WTC11 (cell line): ENCODE measurements at regions not wholly inside any gene's neighbourhood (a gene's known extent, or its start where the extent isn't known, plus 50 kb on each side); places are given as distances from the start of the nearest gene placed in this dataset.

Experiments used
- ATAC-seq: fragments of 200-7000 bp; cut with Tn5 transposase; 2 replicates; pipeline ENCODE4 v1.10.0; 2021; ENCODE audit warnings: mild to moderate bottlenecking, moderate library complexity
- CTCF ChIA-PET: fragments of 300-600 bp; sonication (Branson Sonifier 250); formaldehyde crosslinking; loops from one replicate; lab custom pipeline; 2021; ENCODE audit warnings: antibody characterized with exemption; lab: Charles Lee
- POLR2A ChIA-PET: fragments of 350-600 bp; sonication (Branson Sonifier 250); formaldehyde crosslinking; loops from one replicate; lab custom pipeline; 2021; ENCODE audit warnings: antibody characterized with exemption; lab: Charles Lee
- DNase-seq: peaks from one replicate; pipeline ENCODE4 v3.0.0; 2021; ENCODE audit warnings: low spot score
- H3K27ac Mint-ChIP-seq: 2 replicates; pipeline ENCODE4 v1.8.0; 2021; ENCODE audit warnings: mixed read lengths
- H3K27me3 Mint-ChIP-seq: 2 replicates; pipeline ENCODE4 v1.8.0; 2021; ENCODE audit warnings: low read depth, mild to moderate bottlenecking, moderate library complexity, mixed read lengths
- H3K36me3 Mint-ChIP-seq: 2 replicates; pipeline ENCODE4 v1.8.0; 2021; ENCODE audit warnings: mixed read lengths
- H3K4me1 Mint-ChIP-seq: 2 replicates; pipeline ENCODE4 v1.8.0; 2022; ENCODE audit warnings: mixed read lengths
- H3K4me3 Mint-ChIP-seq: 2 replicates; pipeline ENCODE4 v1.8.0; 2021; ENCODE audit warnings: mild to moderate bottlenecking, moderate library complexity, mixed read lengths
- H3K9me3 Mint-ChIP-seq: 2 replicates; pipeline ENCODE4 v1.8.0; 2021; ENCODE audit warnings: mixed read lengths
- ATF1 ChIP-seq: sonication (generic); formaldehyde crosslinking; IDR thresholded peaks from 2 replicates; pipeline ENCODE4 v1.8.1; 2023; ENCODE audit warnings: mild to moderate bottlenecking, moderate library complexity, missing genetic modification reagents
- CREM ChIP-seq: sonication (generic); formaldehyde crosslinking; IDR thresholded peaks from 2 replicates; pipeline ENCODE4 v1.8.1; 2022; ENCODE audit warnings: mild to moderate bottlenecking, missing genetic modification reagents, moderate library complexity
- ELF4 ChIP-seq: sonication (generic); formaldehyde crosslinking; IDR thresholded peaks from 2 replicates; pipeline ENCODE4 v1.8.1; 2022; ENCODE audit warnings: low read depth, mild to moderate bottlenecking, moderate library complexity, missing genetic modification reagents
- ESRRA ChIP-seq: sonication (generic); formaldehyde crosslinking; IDR thresholded peaks from 2 replicates; pipeline ENCODE4 v1.8.1; 2022; ENCODE audit warnings: mild to moderate bottlenecking, missing genetic modification reagents, borderline replicate concordance
- FOXJ3 ChIP-seq: sonication (generic); formaldehyde crosslinking; IDR thresholded peaks from 2 replicates; pipeline ENCODE4 v1.9.0; 2021; ENCODE audit warnings: missing genetic modification reagents, mild to moderate bottlenecking, borderline replicate concordance
- GRHL2 ChIP-seq: fragments of 250-450 bp; sonication (Bioruptor Pico); IDR thresholded peaks from 2 replicates; pipeline ENCODE4 v1.8.0; 2022; ENCODE audit warnings: mild to moderate bottlenecking, moderate library complexity; ENCODE audit not compliant: insufficient replicate concordance, severe bottlenecking
- GTF2I ChIP-seq: fragments of 250-450 bp; sonication (Bioruptor Pico); conservative IDR thresholded peaks from 2 replicates; pipeline ENCODE4 v1.4.0; 2021; ENCODE audit warnings: mild to moderate bottlenecking
- JAZF1 ChIP-seq: fragments of 250-450 bp; sonication (Bioruptor Pico); IDR thresholded peaks from 2 replicates; pipeline ENCODE4 v1.9.0; 2021; ENCODE audit warnings: moderate library complexity, mild to moderate bottlenecking, inconsistent platforms
- KAT7 ChIP-seq: sonication (generic); formaldehyde crosslinking; IDR thresholded peaks from 2 replicates; pipeline ENCODE4 v1.8.1; 2023; ENCODE audit warnings: missing genetic modification reagents, mild to moderate bottlenecking, borderline replicate concordance
- MYBL2 ChIP-seq: sonication (generic); formaldehyde crosslinking; IDR thresholded peaks from 2 replicates; pipeline ENCODE4 v1.8.1; 2023; ENCODE audit warnings: mild to moderate bottlenecking, moderate library complexity, missing genetic modification reagents
- NFATC4 ChIP-seq: fragments of 250-450 bp; sonication (Bioruptor Pico); IDR thresholded peaks from 2 replicates; pipeline ENCODE4 v1.9.0; 2021; ENCODE audit warnings: mild to moderate bottlenecking
- NFE2L1 ChIP-seq: sonication (generic); formaldehyde crosslinking; IDR thresholded peaks from 2 replicates; pipeline ENCODE4 v1.8.1; 2023; ENCODE audit warnings: missing genetic modification reagents
- NR3C1 ChIP-seq: sonication (generic); formaldehyde crosslinking; conservative IDR thresholded peaks from 2 replicates; pipeline ENCODE4 v1.8.1; 2023; ENCODE audit warnings: low read depth, mild to moderate bottlenecking, missing genetic modification reagents
- SMAD4 ChIP-seq: sonication (generic); formaldehyde crosslinking; IDR thresholded peaks from 2 replicates; pipeline ENCODE4 v1.8.0; 2022; ENCODE audit warnings: mild to moderate bottlenecking, missing genetic modification reagents
- SOX15 ChIP-seq: fragments of 250-450 bp; sonication (Bioruptor Pico); IDR thresholded peaks from 2 replicates; pipeline ENCODE4 v1.9.0; 2021; ENCODE audit warnings: mild to moderate bottlenecking
- SP1 ChIP-seq: sonication (generic); formaldehyde crosslinking; conservative IDR thresholded peaks from 2 replicates; pipeline ENCODE4 v1.8.1; 2022; ENCODE audit warnings: missing genetic modification reagents
- TP53 ChIP-seq: sonication (generic); formaldehyde crosslinking; IDR thresholded peaks from 2 replicates; pipeline ENCODE4 v1.8.1; 2023; ENCODE audit warnings: mild to moderate bottlenecking, missing genetic modification reagents
- ZNF219 ChIP-seq: sonication (generic); formaldehyde crosslinking; IDR thresholded peaks from 2 replicates; pipeline ENCODE4 v1.8.0; 2023; ENCODE audit warnings: missing genetic modification reagents, mild to moderate bottlenecking, borderline replicate concordance
- ZNF416 ChIP-seq: fragments of 250-450 bp; sonication (Bioruptor Pico); IDR thresholded peaks from 2 replicates; pipeline ENCODE4 v1.9.0; 2021; ENCODE audit warnings: mild to moderate bottlenecking, inconsistent platforms
- ZNF423 ChIP-seq: fragments of 250-450 bp; sonication (Bioruptor Pico); IDR thresholded peaks from 2 replicates; pipeline ENCODE4 v2.1.2; 2022; ENCODE audit warnings: mild to moderate bottlenecking, moderate library complexity
- TF ChIP-seq, protein P1 (sequence below): sonication (generic); formaldehyde crosslinking; IDR thresholded peaks from 2 replicates; pipeline ENCODE4 v1.8.0; 2022; ENCODE audit warnings: mild to moderate bottlenecking, missing genetic modification reagents
- TF ChIP-seq, protein P2 (sequence below): sonication (generic); formaldehyde crosslinking; IDR thresholded peaks from 2 replicates; pipeline ENCODE4 v1.8.0; 2022; ENCODE audit warnings: missing genetic modification reagents
- TF ChIP-seq, protein P3 (sequence below): sonication (generic); formaldehyde crosslinking; IDR thresholded peaks from 2 replicates; pipeline ENCODE4 v1.8.1; 2022; ENCODE audit warnings: low read depth, mild to moderate bottlenecking, moderate library complexity, missing genetic modification reagents, borderline replicate concordance
- TF ChIP-seq, protein P4 (sequence below): sonication (generic); formaldehyde crosslinking; IDR thresholded peaks from 2 replicates; pipeline ENCODE4 v1.8.1; 2023; ENCODE audit warnings: mild to moderate bottlenecking, missing genetic modification reagents
- TF ChIP-seq, protein P5 (sequence below): sonication (generic); formaldehyde crosslinking; IDR thresholded peaks from 2 replicates; pipeline ENCODE4 v1.8.1; 2022; ENCODE audit warnings: mild to moderate bottlenecking, missing genetic modification reagents, moderate library complexity, borderline replicate concordance
- TF ChIP-seq, protein P6 (sequence below): sonication (generic); formaldehyde crosslinking; IDR thresholded peaks from 2 replicates; pipeline ENCODE4 v1.8.1; 2023; ENCODE audit warnings: mild to moderate bottlenecking, missing genetic modification reagents, borderline replicate concordance

DNA sequence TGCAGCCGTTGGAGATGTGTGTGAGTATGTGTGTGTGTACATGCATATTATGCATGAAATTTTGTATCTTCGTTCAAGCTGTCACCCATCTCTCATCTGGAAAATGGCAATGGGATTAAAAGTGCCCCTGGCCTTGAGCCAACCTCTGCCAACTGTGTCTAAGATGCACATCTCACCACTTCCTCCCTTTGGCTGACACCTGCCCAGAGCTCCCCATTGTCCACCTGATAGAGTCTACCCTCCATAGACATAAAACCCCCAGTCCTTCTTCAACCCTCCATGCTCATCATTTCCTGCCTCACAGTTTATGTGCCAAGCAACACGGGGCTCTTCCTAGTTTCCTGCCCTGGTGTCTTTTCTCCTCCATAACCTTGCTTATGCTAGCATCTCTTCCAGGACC lies 187.5 kb upstream of the HES1 start:
- TF ChIP-seq KAT7 (CRISPR knock-in tag) (no peak), NFATC4 (no peak), MYBL2 (no peak), ZNF423 (no peak), SOX15 (CRISPR knock-in tag) (no peak), CREM (CRISPR knock-in tag) (no peak), ZNF416 (CRISPR knock-in tag) (no peak), ELF4 (no peak), SMAD4 (CRISPR knock-in tag) (no peak), ATF1 (no peak), ESRRA (CRISPR knock-in tag) (no peak), ZNF219 (CRISPR knock-in tag) (no peak), NFE2L1 (CRISPR knock-in tag) (no peak), TP53 (no peak), NR3C1 (no peak), SP1 (CRISPR knock-in tag) (no peak), FOXJ3 (CRISPR knock-in tag) (no peak)
- TF ChIP-seq, protein P1, sequence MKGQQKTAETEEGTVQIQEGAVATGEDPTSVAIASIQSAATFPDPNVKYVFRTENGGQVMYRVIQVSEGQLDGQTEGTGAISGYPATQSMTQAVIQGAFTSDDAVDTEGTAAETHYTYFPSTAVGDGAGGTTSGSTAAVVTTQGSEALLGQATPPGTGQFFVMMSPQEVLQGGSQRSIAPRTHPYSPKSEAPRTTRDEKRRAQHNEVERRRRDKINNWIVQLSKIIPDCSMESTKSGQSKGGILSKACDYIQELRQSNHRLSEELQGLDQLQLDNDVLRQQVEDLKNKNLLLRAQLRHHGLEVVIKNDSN (CRISPR knock-in tag) = no peak
- TF ChIP-seq, protein P2, sequence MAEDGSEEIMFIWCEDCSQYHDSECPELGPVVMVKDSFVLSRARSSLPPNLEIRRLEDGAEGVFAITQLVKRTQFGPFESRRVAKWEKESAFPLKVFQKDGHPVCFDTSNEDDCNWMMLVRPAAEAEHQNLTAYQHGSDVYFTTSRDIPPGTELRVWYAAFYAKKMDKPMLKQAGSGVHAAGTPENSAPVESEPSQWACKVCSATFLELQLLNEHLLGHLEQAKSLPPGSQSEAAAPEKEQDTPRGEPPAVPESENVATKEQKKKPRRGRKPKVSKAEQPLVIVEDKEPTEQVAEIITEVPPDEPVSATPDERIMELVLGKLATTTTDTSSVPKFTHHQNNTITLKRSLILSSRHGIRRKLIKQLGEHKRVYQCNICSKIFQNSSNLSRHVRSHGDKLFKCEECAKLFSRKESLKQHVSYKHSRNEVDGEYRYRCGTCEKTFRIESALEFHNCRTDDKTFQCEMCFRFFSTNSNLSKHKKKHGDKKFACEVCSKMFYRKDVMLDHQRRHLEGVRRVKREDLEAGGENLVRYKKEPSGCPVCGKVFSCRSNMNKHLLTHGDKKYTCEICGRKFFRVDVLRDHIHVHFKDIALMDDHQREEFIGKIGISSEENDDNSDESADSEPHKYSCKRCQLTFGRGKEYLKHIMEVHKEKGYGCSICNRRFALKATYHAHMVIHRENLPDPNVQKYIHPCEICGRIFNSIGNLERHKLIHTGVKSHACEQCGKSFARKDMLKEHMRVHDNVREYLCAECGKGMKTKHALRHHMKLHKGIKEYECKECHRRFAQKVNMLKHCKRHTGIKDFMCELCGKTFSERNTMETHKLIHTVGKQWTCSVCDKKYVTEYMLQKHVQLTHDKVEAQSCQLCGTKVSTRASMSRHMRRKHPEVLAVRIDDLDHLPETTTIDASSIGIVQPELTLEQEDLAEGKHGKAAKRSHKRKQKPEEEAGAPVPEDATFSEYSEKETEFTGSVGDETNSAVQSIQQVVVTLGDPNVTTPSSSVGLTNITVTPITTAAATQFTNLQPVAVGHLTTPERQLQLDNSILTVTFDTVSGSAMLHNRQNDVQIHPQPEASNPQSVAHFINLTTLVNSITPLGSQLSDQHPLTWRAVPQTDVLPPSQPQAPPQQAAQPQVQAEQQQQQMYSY (CRISPR knock-in tag) = no peak
- TF ChIP-seq, protein P3, sequence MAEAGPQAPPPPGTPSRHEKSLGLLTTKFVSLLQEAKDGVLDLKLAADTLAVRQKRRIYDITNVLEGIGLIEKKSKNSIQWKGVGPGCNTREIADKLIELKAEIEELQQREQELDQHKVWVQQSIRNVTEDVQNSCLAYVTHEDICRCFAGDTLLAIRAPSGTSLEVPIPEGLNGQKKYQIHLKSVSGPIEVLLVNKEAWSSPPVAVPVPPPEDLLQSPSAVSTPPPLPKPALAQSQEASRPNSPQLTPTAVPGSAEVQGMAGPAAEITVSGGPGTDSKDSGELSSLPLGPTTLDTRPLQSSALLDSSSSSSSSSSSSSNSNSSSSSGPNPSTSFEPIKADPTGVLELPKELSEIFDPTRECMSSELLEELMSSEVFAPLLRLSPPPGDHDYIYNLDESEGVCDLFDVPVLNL (CRISPR knock-in tag) = no peak
- TF ChIP-seq, all 79 proteins: peak for 0
- peaks cover 25% of the 10 kb centered on the region for H3K27me3 Mint-ChIP-seq
- H3K9me3 Mint-ChIP-seq = peaks cover 6% of the 10 kb centered on the region
- POLR2A ChIA-PET = no interaction called here
- CTCF ChIA-PET = no interaction called here
- H3K4me3 Mint-ChIP-seq = no peak overlapping the region
- peaks cover 40% of the 10 kb centered on the region for H3K4me1 Mint-ChIP-seq
- no peak for DNase-seq
- H3K36me3 Mint-ChIP-seq = peaks cover 5% of the 10 kb centered on the region
- ATAC-seq = no peak
- no peak overlapping the region for H3K27ac Mint-ChIP-seq

DNA sequence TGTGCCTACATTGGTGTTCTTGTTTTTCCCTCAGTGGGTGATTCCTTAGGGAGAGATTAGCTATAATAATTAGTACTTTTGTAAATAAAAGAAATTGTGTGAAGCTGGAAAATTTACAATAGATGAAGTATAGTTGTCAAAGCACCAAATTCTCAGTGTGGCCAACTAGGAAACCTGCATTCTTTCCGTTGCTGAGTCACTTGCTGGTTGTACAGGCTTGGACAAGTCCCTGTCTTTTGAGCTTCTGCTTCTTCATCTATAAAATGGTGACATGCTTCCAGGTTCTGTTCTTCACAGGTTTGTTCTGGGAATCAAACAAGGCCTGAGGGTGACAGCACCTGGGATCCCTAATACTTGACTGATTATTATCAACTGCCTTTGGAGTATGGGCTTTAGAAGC lies 184.1 kb upstream of the HES1 start:
- ChIA-PET CTCF (interaction anchor here (1.1 to 2.1 kb wide), 3 partner anchors 18 to 364 kb away, joined by 3 to 4 read pairs (median 4); no protein-coding TSS in a partner anchor), POLR2A (interaction anchor here (1.0 kb wide), 1 partner anchor 9 kb away, joined by 3 read pairs; no protein-coding TSS in a partner anchor)
- Mint-ChIP-seq H3K27ac (no peak overlapping the region), H3K9me3 (peaks cover 38% of the 10 kb centered on the region), H3K27me3 (peaks cover 7% of the 10 kb centered on the region), H3K36me3 (peaks cover 31% of the 10 kb centered on the region), H3K4me3 (no peak overlapping the region), H3K4me1 (peaks cover 8% of the 10 kb centered on the region)
- no peak for ATAC-seq
- no peak for DNase-seq
- TF ChIP-seq JAZF1 (CRISPR knock-in tag) = no peak
- TF ChIP-seq, protein P4, sequence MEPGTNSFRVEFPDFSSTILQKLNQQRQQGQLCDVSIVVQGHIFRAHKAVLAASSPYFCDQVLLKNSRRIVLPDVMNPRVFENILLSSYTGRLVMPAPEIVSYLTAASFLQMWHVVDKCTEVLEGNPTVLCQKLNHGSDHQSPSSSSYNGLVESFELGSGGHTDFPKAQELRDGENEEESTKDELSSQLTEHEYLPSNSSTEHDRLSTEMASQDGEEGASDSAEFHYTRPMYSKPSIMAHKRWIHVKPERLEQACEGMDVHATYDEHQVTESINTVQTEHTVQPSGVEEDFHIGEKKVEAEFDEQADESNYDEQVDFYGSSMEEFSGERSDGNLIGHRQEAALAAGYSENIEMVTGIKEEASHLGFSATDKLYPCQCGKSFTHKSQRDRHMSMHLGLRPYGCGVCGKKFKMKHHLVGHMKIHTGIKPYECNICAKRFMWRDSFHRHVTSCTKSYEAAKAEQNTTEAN (CRISPR knock-in tag) = no peak
- TF ChIP-seq, protein P5, sequence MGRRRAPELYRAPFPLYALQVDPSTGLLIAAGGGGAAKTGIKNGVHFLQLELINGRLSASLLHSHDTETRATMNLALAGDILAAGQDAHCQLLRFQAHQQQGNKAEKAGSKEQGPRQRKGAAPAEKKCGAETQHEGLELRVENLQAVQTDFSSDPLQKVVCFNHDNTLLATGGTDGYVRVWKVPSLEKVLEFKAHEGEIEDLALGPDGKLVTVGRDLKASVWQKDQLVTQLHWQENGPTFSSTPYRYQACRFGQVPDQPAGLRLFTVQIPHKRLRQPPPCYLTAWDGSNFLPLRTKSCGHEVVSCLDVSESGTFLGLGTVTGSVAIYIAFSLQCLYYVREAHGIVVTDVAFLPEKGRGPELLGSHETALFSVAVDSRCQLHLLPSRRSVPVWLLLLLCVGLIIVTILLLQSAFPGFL = no peak
- TF ChIP-seq GTF2I = no peak
- TF ChIP-seq MYBL2 = no peak
- no peak for TF ChIP-seq GRHL2
- TF ChIP-seq, protein P6, sequence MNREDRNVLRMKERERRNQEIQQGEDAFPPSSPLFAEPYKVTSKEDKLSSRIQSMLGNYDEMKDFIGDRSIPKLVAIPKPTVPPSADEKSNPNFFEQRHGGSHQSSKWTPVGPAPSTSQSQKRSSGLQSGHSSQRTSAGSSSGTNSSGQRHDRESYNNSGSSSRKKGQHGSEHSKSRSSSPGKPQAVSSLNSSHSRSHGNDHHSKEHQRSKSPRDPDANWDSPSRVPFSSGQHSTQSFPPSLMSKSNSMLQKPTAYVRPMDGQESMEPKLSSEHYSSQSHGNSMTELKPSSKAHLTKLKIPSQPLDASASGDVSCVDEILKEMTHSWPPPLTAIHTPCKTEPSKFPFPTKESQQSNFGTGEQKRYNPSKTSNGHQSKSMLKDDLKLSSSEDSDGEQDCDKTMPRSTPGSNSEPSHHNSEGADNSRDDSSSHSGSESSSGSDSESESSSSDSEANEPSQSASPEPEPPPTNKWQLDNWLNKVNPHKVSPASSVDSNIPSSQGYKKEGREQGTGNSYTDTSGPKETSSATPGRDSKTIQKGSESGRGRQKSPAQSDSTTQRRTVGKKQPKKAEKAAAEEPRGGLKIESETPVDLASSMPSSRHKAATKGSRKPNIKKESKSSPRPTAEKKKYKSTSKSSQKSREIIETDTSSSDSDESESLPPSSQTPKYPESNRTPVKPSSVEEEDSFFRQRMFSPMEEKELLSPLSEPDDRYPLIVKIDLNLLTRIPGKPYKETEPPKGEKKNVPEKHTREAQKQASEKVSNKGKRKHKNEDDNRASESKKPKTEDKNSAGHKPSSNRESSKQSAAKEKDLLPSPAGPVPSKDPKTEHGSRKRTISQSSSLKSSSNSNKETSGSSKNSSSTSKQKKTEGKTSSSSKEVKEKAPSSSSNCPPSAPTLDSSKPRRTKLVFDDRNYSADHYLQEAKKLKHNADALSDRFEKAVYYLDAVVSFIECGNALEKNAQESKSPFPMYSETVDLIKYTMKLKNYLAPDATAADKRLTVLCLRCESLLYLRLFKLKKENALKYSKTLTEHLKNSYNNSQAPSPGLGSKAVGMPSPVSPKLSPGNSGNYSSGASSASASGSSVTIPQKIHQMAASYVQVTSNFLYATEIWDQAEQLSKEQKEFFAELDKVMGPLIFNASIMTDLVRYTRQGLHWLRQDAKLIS = no peak
